ENCODE measurements at regions not wholly inside any gene's neighbourhood (a gene's known extent, or its start where the extent isn't known, plus 50 kb on each side); places are given as distances from the start of the nearest gene placed in this dataset.

DNA sequence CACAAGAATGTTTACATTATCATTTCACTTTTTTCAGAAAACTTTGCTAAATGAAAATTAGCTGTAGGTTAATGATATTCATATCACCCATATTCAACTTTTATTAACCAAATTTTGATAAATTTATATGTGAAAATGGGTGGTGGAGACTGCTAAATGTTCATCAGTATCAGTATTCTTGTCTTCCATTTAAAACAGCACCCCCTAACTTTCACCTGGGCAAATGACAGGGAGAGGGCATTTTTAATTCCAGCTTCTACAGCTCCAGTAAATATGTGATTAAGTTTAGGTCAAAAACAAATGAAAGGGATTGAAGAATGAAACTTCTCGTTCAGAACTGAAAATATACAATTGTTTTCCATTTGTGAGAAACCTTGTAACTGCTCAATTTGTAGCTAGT, 722.2 kb downstream of the KCNT2 start:
- Histone ChIP-seq H3K4me2 (no peak overlapping the region), H3K9me3 (ENCODE audit: insufficient read depth, low read depth) (no peaks in the 10 kb centered on the region; the same call in 1 of the 2 replicates), H3K27ac (no peak overlapping the region), H3K27me3 (ENCODE audit: insufficient read depth, low read depth) (no peaks in the 10 kb centered on the region), H4K20me1 (ENCODE audit: insufficient read depth) (no peaks in the 10 kb centered on the region), H3K9me2 (ENCODE audit: insufficient read depth) (no peaks in the 10 kb centered on the region), H3K4me1 (replicated peaks; ENCODE audit: insufficient read depth) (no peaks in the 10 kb centered on the region), H3K36me3 (ENCODE audit: low read depth) (no peaks in the 10 kb centered on the region), H3K79me2 (ENCODE audit: low read depth) (no peaks in the 10 kb centered on the region), H2AFZ (peak overlapping the region; percentile 53; the same call in 1 of the 2 replicates), H3K4me3 (no peak overlapping the region), H3F3A (ENCODE audit: insufficient read depth, low read depth) (no peaks in the 10 kb centered on the region)
- CTCF ChIA-PET: no interaction called here
- TF ChIP-seq, protein P1, sequence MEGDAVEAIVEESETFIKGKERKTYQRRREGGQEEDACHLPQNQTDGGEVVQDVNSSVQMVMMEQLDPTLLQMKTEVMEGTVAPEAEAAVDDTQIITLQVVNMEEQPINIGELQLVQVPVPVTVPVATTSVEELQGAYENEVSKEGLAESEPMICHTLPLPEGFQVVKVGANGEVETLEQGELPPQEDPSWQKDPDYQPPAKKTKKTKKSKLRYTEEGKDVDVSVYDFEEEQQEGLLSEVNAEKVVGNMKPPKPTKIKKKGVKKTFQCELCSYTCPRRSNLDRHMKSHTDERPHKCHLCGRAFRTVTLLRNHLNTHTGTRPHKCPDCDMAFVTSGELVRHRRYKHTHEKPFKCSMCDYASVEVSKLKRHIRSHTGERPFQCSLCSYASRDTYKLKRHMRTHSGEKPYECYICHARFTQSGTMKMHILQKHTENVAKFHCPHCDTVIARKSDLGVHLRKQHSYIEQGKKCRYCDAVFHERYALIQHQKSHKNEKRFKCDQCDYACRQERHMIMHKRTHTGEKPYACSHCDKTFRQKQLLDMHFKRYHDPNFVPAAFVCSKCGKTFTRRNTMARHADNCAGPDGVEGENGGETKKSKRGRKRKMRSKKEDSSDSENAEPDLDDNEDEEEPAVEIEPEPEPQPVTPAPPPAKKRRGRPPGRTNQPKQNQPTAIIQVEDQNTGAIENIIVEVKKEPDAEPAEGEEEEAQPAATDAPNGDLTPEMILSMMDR (conservative IDR thresholded peaks at IDR 0.05): peak; percentile 47; the same call in 1 of the 2 replicates
- TF ChIP-seq EZH2 (IDR thresholded peaks at IDR 0.05; ENCODE audit: low read depth): no peak
- POLR2A ChIA-PET (ENCODE audit: unreplicated experiment): no interaction called here
- no peak for DNase-seq
- intact Hi-C loops (cut with micrococcal nuclease; ENCODE audit: unreplicated experiment): no loop called here
- no TSS peak for BruUV-seq (replicated peaks)

DNA sequence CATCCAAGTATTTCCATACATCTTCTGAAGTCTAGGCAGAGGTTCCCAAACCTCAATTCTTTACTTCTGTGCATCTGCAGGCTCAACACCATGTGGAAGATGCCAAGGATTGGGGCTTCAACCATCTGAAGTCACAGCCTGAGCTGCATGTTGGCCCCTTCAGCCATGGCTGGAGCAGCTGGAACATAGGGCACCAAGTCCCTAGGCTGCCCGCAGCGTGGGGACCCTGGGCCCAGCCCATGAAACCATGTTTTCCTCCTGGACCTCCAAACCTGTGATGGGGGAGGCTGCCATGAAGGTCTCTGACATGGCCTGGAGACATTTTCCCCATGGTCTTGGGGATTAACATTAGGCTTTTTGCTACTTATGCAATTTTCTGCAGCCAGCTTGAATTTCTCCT, 729.8 kb downstream of the KCNT2 start:
- intact Hi-C loops (cut with micrococcal nuclease; ENCODE audit: unreplicated experiment): no loop called here
- no peaks in the 10 kb centered on the region; the same call in 1 of the 2 replicates for H3K9me3 ChIP-seq (ENCODE audit: insufficient read depth, low read depth)

DNA sequence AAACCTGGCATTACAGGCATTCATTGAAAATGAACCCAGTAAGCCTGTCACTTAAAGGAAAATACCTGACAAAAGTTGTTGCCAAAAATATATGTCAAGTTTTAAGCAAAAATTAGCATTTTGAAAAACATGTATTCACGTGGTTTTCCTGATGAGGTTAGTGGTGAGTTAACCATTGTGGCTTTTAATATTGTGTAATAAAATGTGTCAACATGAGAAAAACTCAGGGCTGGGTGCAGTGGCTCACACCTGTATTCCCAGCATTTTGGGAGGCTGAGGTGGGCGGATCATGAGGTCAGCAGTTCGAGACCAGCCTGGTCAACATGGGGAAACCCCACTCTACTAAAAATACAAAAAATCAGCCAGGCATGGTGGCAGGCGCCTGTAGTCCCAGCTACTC, 731.4 kb downstream of the KCNT2 start:
- no peaks in the 10 kb centered on the region for H3K27me3 ChIP-seq (ENCODE audit: insufficient read depth, low read depth)
- no peak overlapping the region for H3K27ac ChIP-seq
- H2AFZ ChIP-seq: no peak overlapping the region
- no peaks in the 10 kb centered on the region; the same call in 1 of the 2 replicates for H3K9me3 ChIP-seq (ENCODE audit: insufficient read depth, low read depth)
- no peak overlapping the region for H3K4me2 ChIP-seq
- H3K36me3 ChIP-seq (ENCODE audit: low read depth): no peaks in the 10 kb centered on the region
- H4K20me1 ChIP-seq (ENCODE audit: insufficient read depth): no peaks in the 10 kb centered on the region
- POLR2A ChIA-PET (ENCODE audit: unreplicated experiment): no interaction called here
- no peaks in the 10 kb centered on the region for H3K4me1 ChIP-seq (replicated peaks; ENCODE audit: insufficient read depth)
- peaks cover 3% of the 10 kb centered on the region; the same call in 1 of the 2 replicates for H3K9me2 ChIP-seq (ENCODE audit: insufficient read depth)
- TF ChIP-seq EZH2 (IDR thresholded peaks at IDR 0.05; ENCODE audit: low read depth): no peak
- TF ChIP-seq, protein P1 (conservative IDR thresholded peaks at IDR 0.05): no peak
- H3K4me3 ChIP-seq: no peak overlapping the region
- no peaks in the 10 kb centered on the region for H3K79me2 ChIP-seq (ENCODE audit: low read depth)
- H3F3A ChIP-seq (ENCODE audit: insufficient read depth, low read depth): no peaks in the 10 kb centered on the region
- CTCF ChIA-PET: no interaction called here
- intact Hi-C loops (cut with micrococcal nuclease; ENCODE audit: unreplicated experiment): no loop called here
- no TSS peak for BruUV-seq (replicated peaks)
- no peak for DNase-seq

More for the DNA sequence above, 729.8 kb downstream of the KCNT2 start:
- Histone ChIP-seq H3K27me3 (ENCODE audit: insufficient read depth, low read depth) (no peaks in the 10 kb centered on the region), H4K20me1 (ENCODE audit: insufficient read depth) (no peaks in the 10 kb centered on the region), H2AFZ (no peak overlapping the region), H3K36me3 (ENCODE audit: low read depth) (no peaks in the 10 kb centered on the region), H3K4me3 (no peak overlapping the region), H3F3A (ENCODE audit: insufficient read depth, low read depth) (no peaks in the 10 kb centered on the region), H3K9me2 (ENCODE audit: insufficient read depth) (peaks cover 3% of the 10 kb centered on the region; the same call in 1 of the 2 replicates), H3K27ac (no peak overlapping the region), H3K79me2 (ENCODE audit: low read depth) (no peaks in the 10 kb centered on the region), H3K4me1 (replicated peaks; ENCODE audit: insufficient read depth) (no peaks in the 10 kb centered on the region), H3K4me2 (no peak overlapping the region)
- DNase-seq: no peak
- TF ChIP-seq EZH2 (IDR thresholded peaks at IDR 0.05; ENCODE audit: low read depth): no peak
- TF ChIP-seq, protein P1 (conservative IDR thresholded peaks at IDR 0.05): no peak
- no TSS peak for BruUV-seq (replicated peaks)
- ChIA-PET CTCF (no interaction called here), POLR2A (ENCODE audit: unreplicated experiment) (no interaction called here)

Data from PC-9 (cell line).